ENCODE measurements at regions not wholly inside any gene's neighbourhood (a gene's known extent, or its start where the extent isn't known, plus 50 kb on each side); places are given as distances from the start of the nearest gene placed in this dataset.

- no peak for DNase-seq (ENCODE audit: low read depth)
- H3K4me3 ChIP-seq (ENCODE audit: control insufficient read depth, low read depth, low read length), result peak overlapping the region; percentile 40
- TF ChIP-seq CTCF (conservative IDR thresholded peaks at IDR 0.05; ENCODE audit: control insufficient read depth, insufficient read depth, low read depth, low read length), result no peak
These were observed 229.7 kb upstream of the MOCS1 start for GRCh38 chr6:40163924-40164323.

- DNase-seq (ENCODE audit: low read depth), result no peak
- H3K4me3 ChIP-seq (ENCODE audit: control insufficient read depth, low read depth, low read length), result no peak overlapping the region
- TF ChIP-seq CTCF (conservative IDR thresholded peaks at IDR 0.05; ENCODE audit: control insufficient read depth, insufficient read depth, low read depth, low read length), result no peak
These were observed 227.8 kb upstream of the MOCS1 start for GRCh38 chr6:40162074-40162473.

GRCh38 chr6:40160826-40161225, 226.6 kb upstream of the MOCS1 start:
- TF ChIP-seq CTCF (conservative IDR thresholded peaks at IDR 0.05; ENCODE audit: control insufficient read depth, insufficient read depth, low read depth, low read length), result no peak
- no peak for DNase-seq (ENCODE audit: low read depth)
- H3K4me3 ChIP-seq (ENCODE audit: control insufficient read depth, low read depth, low read length), result no peak overlapping the region

GRCh38 chr6:40159865-40160264, 225.6 kb upstream of the MOCS1 start:
- no peak for TF ChIP-seq CTCF (conservative IDR thresholded peaks at IDR 0.05; ENCODE audit: control insufficient read depth, insufficient read depth, low read depth, low read length)
- no peak for DNase-seq (ENCODE audit: low read depth)
- no peak overlapping the region for H3K4me3 ChIP-seq (ENCODE audit: control insufficient read depth, low read depth, low read length)

- TF ChIP-seq CTCF (conservative IDR thresholded peaks at IDR 0.05; ENCODE audit: control insufficient read depth, insufficient read depth, low read depth, low read length), result no peak
- DNase-seq (ENCODE audit: low read depth), result no peak
- H3K4me3 ChIP-seq (ENCODE audit: control insufficient read depth, low read depth, low read length), result no peak overlapping the region
These were observed 218.6 kb upstream of the MOCS1 start for GRCh38 chr6:40152701-40153436.

- TF ChIP-seq CTCF (conservative IDR thresholded peaks at IDR 0.05; ENCODE audit: control insufficient read depth, insufficient read depth, low read depth, low read length), result no peak
- DNase-seq (ENCODE audit: low read depth), result no peak
- H3K4me3 ChIP-seq (ENCODE audit: control insufficient read depth, low read depth, low read length), result no peak overlapping the region
These were observed 217.9 kb upstream of the MOCS1 start for GRCh38 chr6:40152196-40152595.

Data from fibroblast of mammary gland (primary cell).